ENCODE measurements at regions not wholly inside any gene's neighbourhood (a gene's known extent, or its start where the extent isn't known, plus 50 kb on each side); places are given as distances from the start of the nearest gene placed in this dataset.
A peak's percentile ranks its signal among the peaks of the same experiment; 100 is the strongest.
"Not testable (repeated sequence)": the region's sequence is repeated elsewhere in the genome, so short reads cannot be mapped to it uniquely, and the experiment has no call there.

GRCh38 chr7:64469673-64470072 lies 93.2 kb downstream of the ZNF680 start:
- H3K4me3 Mint-ChIP-seq: no peak overlapping the region

DNA sequence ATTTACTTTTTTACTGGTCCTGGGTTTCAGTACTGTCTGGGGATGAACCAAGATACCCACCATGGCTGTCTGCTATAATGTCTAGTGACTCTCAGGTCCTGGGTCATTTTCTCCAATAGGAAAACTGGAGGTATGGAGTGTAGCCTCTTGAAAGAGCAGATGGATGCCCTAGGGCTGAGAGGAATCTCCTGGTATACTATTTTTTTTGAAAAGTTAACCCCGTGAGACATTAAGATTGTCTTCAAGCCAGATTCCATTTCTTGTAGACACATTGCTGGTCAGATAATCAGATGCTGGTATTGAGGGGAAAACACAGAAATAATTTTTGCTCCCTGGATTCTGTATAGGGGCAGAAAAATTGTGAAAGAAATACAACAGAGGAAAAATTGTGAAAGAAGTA lies 97.3 kb downstream of the ZNF680 start:
- Mint-ChIP-seq H3K27me3 (ENCODE audit: low read depth) (no peaks in the 10 kb centered on the region), H3K36me3 (ENCODE audit: low read depth) (no peaks in the 10 kb centered on the region), H3K27ac (no peak overlapping the region), H3K4me1 (ENCODE audit: low read depth) (no peaks in the 10 kb centered on the region), H3K9me3 (peaks cover 25% of the 10 kb centered on the region), H3K4me3 (no peak overlapping the region)

More at GRCh38 chr7:64469673-64470072, 93.2 kb downstream of the ZNF680 start:
- no peaks in the 10 kb centered on the region for H3K4me1 Mint-ChIP-seq (ENCODE audit: low read depth)
- H3K9me3 Mint-ChIP-seq: peaks cover 26% of the 10 kb centered on the region
- no peaks in the 10 kb centered on the region for H3K27me3 Mint-ChIP-seq (ENCODE audit: low read depth)
- H3K36me3 Mint-ChIP-seq (ENCODE audit: low read depth): no peaks in the 10 kb centered on the region
- H3K27ac Mint-ChIP-seq: no peak overlapping the region

- peak overlapping the region; percentile 31 for H3K4me3 Mint-ChIP-seq
- H3K27me3 Mint-ChIP-seq (ENCODE audit: low read depth): no peaks in the 10 kb centered on the region
- H3K4me1 Mint-ChIP-seq (ENCODE audit: low read depth): no peaks in the 10 kb centered on the region
- no peak overlapping the region for H3K27ac Mint-ChIP-seq
- no peaks in the 10 kb centered on the region for H3K36me3 Mint-ChIP-seq (ENCODE audit: low read depth)
- peaks cover 23% of the 10 kb centered on the region for H3K9me3 Mint-ChIP-seq
Measured at GRCh38 chr7:64463636-64464375, 99.1 kb downstream of the ZNF680 start.

GRCh38 chr7:64459858-64460257 lies 103.0 kb downstream of the ZNF680 start:
- H3K9me3 Mint-ChIP-seq: peaks cover 22% of the 10 kb centered on the region
- not testable (repeated sequence) for H3K4me1 Mint-ChIP-seq (ENCODE audit: low read depth); H3K27me3 Mint-ChIP-seq (ENCODE audit: low read depth); H3K4me3 Mint-ChIP-seq; H3K36me3 Mint-ChIP-seq (ENCODE audit: low read depth); H3K27ac Mint-ChIP-seq

DNA sequence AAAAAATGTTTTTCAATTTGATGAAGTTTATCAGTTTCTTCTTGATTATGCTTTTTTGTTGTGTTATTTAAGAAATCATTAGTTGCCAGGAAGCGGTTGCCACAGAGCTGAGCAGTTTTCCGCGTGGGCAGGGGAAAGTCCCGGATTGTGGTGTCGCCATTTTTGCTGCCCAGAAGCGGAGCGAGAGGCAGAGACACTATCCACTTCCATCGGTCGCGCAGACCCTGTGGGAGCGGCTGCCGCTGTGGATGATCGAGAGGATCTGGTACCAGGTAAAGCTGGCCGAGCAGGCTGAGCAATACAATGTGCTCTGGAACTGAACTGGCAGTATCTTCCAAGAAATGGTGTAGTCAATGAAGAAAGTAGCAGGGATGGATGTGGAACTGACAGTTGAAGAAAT lies 119.8 kb downstream of the ZNF736 start:
- H3K4me3 Mint-ChIP-seq: no peak overlapping the region
- H3K27ac Mint-ChIP-seq: no peak overlapping the region
- peaks cover 39% of the 10 kb centered on the region for H3K9me3 Mint-ChIP-seq
- no peaks in the 10 kb centered on the region for H3K4me1 Mint-ChIP-seq (ENCODE audit: low read depth)
- no peaks in the 10 kb centered on the region for H3K36me3 Mint-ChIP-seq (ENCODE audit: low read depth)
- H3K27me3 Mint-ChIP-seq (ENCODE audit: low read depth): no peaks in the 10 kb centered on the region

GRCh38 chr7:64431838-64432237 lies 118.1 kb downstream of the ZNF736 start:
- Mint-ChIP-seq H3K4me3 (no peak overlapping the region), H3K36me3 (ENCODE audit: low read depth) (no peaks in the 10 kb centered on the region), H3K27me3 (ENCODE audit: low read depth) (no peaks in the 10 kb centered on the region), H3K9me3 (peaks cover 32% of the 10 kb centered on the region), H3K4me1 (ENCODE audit: low read depth) (no peaks in the 10 kb centered on the region), H3K27ac (no peak overlapping the region)

DNA sequence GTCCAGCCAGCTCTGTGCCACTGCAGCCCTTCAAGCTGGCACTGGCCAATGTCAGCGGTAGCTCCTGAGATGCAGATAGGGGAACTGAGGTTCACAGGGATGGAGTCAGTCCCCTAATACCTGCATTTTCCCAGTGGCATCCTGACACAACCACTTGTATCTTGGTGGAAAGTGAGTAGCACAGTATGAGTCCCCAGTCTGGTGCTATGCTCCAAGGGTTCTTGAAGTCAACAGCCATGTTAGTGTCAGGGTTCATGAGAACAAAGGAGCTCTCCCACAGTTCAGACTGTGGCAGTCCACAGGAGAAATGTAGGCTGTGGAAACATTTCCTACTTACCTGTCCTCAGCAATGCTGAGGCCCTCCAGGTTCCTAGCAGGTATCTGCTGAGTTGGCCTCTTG lies 115.5 kb downstream of the ZNF736 start:
- Mint-ChIP-seq H3K4me1 (ENCODE audit: low read depth) (no peaks in the 10 kb centered on the region), H3K27ac (no peak overlapping the region), H3K4me3 (no peak overlapping the region), H3K36me3 (ENCODE audit: low read depth) (no peaks in the 10 kb centered on the region), H3K9me3 (peaks cover 40% of the 10 kb centered on the region), H3K27me3 (ENCODE audit: low read depth) (no peaks in the 10 kb centered on the region)

- H3K27ac Mint-ChIP-seq; H3K36me3 Mint-ChIP-seq (ENCODE audit: low read depth); H3K27me3 Mint-ChIP-seq (ENCODE audit: low read depth); H3K4me3 Mint-ChIP-seq; H3K4me1 Mint-ChIP-seq (ENCODE audit: low read depth): not testable (repeated sequence)
- peaks cover 49% of the 10 kb centered on the region for H3K9me3 Mint-ChIP-seq
Measured at GRCh38 chr7:64425436-64425835, 111.7 kb downstream of the ZNF736 start.

DNA sequence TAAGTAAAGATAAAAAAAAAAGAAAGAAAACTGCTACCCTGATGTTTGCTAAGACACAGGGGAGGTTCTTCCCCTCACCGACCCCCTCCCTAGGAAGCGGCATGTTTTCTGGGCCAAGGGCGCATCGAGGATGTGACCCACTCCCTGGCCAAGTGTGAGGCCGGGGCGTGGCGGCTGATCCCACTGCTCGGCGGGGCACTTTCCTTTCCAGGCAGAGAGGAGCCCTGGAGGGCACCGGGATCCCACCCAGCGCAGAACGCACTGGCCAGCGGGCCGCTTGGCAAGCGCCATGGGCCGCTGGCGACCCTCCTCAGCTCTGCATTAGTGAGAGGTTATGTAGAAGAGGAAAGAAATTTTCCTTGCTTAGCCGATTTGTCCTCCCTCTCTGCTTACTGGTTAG lies 93.4 kb downstream of the ZNF736 start:
- H3K27ac Mint-ChIP-seq: no peak overlapping the region
- H3K36me3 Mint-ChIP-seq (ENCODE audit: low read depth): no peaks in the 10 kb centered on the region
- H3K4me3 Mint-ChIP-seq: no peak overlapping the region
- no peaks in the 10 kb centered on the region for H3K27me3 Mint-ChIP-seq (ENCODE audit: low read depth)
- peaks cover 46% of the 10 kb centered on the region for H3K9me3 Mint-ChIP-seq
- no peaks in the 10 kb centered on the region for H3K4me1 Mint-ChIP-seq (ENCODE audit: low read depth)

Data from T-helper 1 cell treated with Interleukin-12 subunit alpha and Interleukin-12 subunit beta and Interleukin-4 antibody, amounts not matched to agents 30 μg/mL and 1 μg/mL, for 36 hours (primary cell).